ENCODE measurements at regions not wholly inside any gene's neighbourhood (a gene's known extent, or its start where the extent isn't known, plus 50 kb on each side); places are given as distances from the start of the nearest gene placed in this dataset.

- ChIA-PET CTCF (ENCODE audit: partially characterized antibody) (no interaction called here), POLR2A (ENCODE audit: partially characterized antibody) (no interaction called here)
- Histone ChIP-seq H3K14ac (ENCODE audit: insufficient read length) (no peak overlapping the region), H3K4me3 (ENCODE audit: extremely low read depth in 1 of 4, insufficient read depth in 2 of 4, low read depth in 3 of 4, low read length in 4 of 4) (no peak overlapping the region), H2BK15ac (ENCODE audit: low read length) (no peak overlapping the region), H3K4me2 (ENCODE audit: insufficient read depth in 1 of 2, low read depth in 2 of 2, low read length in 2 of 2) (no peak overlapping the region), H3K27me3 (replicated peaks in 1 of 4; ENCODE audit: control insufficient read depth in 3 of 4, extremely low read depth in 1 of 4, insufficient read depth in 3 of 4, low read length in 3 of 4) (no peaks in the 10 kb centered on the region), H3K4me1 (replicated peaks in 1 of 4; ENCODE audit: control insufficient read depth in 3 of 4, insufficient read depth in 4 of 4, low read length in 3 of 4) (no peaks in the 10 kb centered on the region), H3K79me2 (ENCODE audit: control insufficient read depth in 1 of 2, insufficient read depth in 2 of 2, low read length in 2 of 2) (no peaks in the 10 kb centered on the region), H3K36me3 (ENCODE audit: control insufficient read depth in 2 of 4, insufficient read depth in 4 of 4, low read length in 3 of 4) (no peaks in the 10 kb centered on the region), H2BK20ac (ENCODE audit: low read length) (no peak overlapping the region), H3K23me2 (ENCODE audit: low read depth, low read length) (no peaks in the 10 kb centered on the region; the same call in 1 of the 2 replicates), H4K5ac (ENCODE audit: insufficient read length, low read depth, low read length) (no peak overlapping the region), H3K23ac (ENCODE audit: insufficient read length) (no peak overlapping the region), H3K4ac (replicated peaks; ENCODE audit: insufficient read length, low read depth, low read length) (no peak overlapping the region), H4K91ac (replicated peaks; ENCODE audit: insufficient read length, low read length) (no peak overlapping the region), H4K20me1 (replicated peaks in 1 of 2; ENCODE audit: control insufficient read depth in 1 of 2, insufficient read depth in 2 of 2, low read length in 2 of 2) (no peaks in the 10 kb centered on the region), H4K8ac (ENCODE audit: extremely low read depth, insufficient read depth, low read length) (no peak overlapping the region), H2BK120ac (replicated peaks; ENCODE audit: low read depth, low read length) (no peak overlapping the region), H2AK5ac (ENCODE audit: low read depth, low read length) (no peak overlapping the region), H2BK12ac (ENCODE audit: low read depth, low read length) (no peak overlapping the region), H2BK5ac (ENCODE audit: low read depth, low read length) (no peak overlapping the region), H3K18ac (ENCODE audit: extremely low read depth, low read length) (no peak overlapping the region), H3K9me3 (ENCODE audit: insufficient read depth in 2 of 2, low read depth in 1 of 2, low read length in 1 of 2) (peaks cover 0 to 6% of the 10 kb centered on the region in 2 experiments; a peak in 2 of 4 replicates), H2AFZ (ENCODE audit: low read length) (no peak overlapping the region), H3K56ac (replicated peaks; ENCODE audit: insufficient read length, low read depth, low read length) (no peak overlapping the region), H3K79me1 (ENCODE audit: low read depth, low read length) (no peaks in the 10 kb centered on the region), H3K27ac (ENCODE audit: low read depth, low read length) (no peak overlapping the region), H3K9ac (replicated peaks in 1 of 4; ENCODE audit: extremely low read depth in 1 of 4, low read depth in 3 of 4, low read length in 3 of 4) (no peak overlapping the region)
- DNase-seq (ENCODE audit: low read depth in 1 of 2, low spot score in 2 of 2), result no peak
- WGBS, 2 experiments (ENCODE audit: extremely low coverage in 1 of 2, insufficient coverage in 1 of 2, insufficient read length in 1 of 2, insufficient replicate concordance in 2 of 2, low coverage in 1 of 2, low lambda C conversion rate in 2 of 2, missing lambda C conversion rate in 1 of 2), result 95% methylated on average over 2 of the region's 2 CpGs; no CpG with 5 or more reads in 1 of the 2 experiments
- no peak for FAIRE-seq
- TF ChIP-seq RBBP5 (IDR thresholded peaks at IDR 0.05; ENCODE audit: borderline replicate concordance, low read depth, low read length) (no peak), KDM4A (IDR thresholded peaks at IDR 0.05; ENCODE audit: low read depth, low read length, severe bottlenecking) (no peak), CTCF (IDR thresholded peaks at IDR 0.05; ENCODE audit: control extremely low read depth in 1 of 3, insufficient read depth in 1 of 3, low read depth in 1 of 3, low read length in 3 of 3) (no peak), E2F6 (IDR thresholded peaks at IDR 0.05) (no peak), TEAD4 (IDR thresholded peaks at IDR 0.05; ENCODE audit: low read depth, low read length) (no peak), SRF (IDR thresholded peaks at IDR 0.05; ENCODE audit: low read depth, low read length) (no peak), BRCA1 (IDR thresholded peaks at IDR 0.05; ENCODE audit: low read depth, low read length) (no peak), SUZ12 (IDR thresholded peaks at IDR 0.05; ENCODE audit: low read length) (no peak), ATF3 (IDR thresholded peaks at IDR 0.05; ENCODE audit: insufficient read depth, low read depth, low read length) (no peak), JUN (IDR thresholded peaks at IDR 0.05; ENCODE audit: low read depth, low read length) (no peak), CEBPB (IDR thresholded peaks at IDR 0.05; ENCODE audit: low read depth, low read length) (no peak)
Measured at GRCh38 chr5:16291894-16292293, 112.3 kb upstream of the MARCHF11 start.
